ENCODE measurements at regions not wholly inside any gene's neighbourhood (a gene's known extent, or its start where the extent isn't known, plus 50 kb on each side); places are given as distances from the start of the nearest gene placed in this dataset.
"Not testable (repeated sequence)": the region's sequence is repeated elsewhere in the genome, so short reads cannot be mapped to it uniquely, and the experiment has no call there.

GRCh38 chr20:50325651-50326050 lies 135.0 kb downstream of the CEBPB start:
- DNase-seq: no peak
- peaks cover 2 to 13% of the 10 kb centered on the region in 2 donors for H3K27me3 Mint-ChIP-seq
- ATAC-seq (replicated peaks): no peak
- H3K27ac Mint-ChIP-seq: no peak overlapping the region
- no peaks in the 10 kb centered on the region for H3K4me1 Mint-ChIP-seq (ENCODE audit: low read depth in 2 of 2)
- peaks cover 0 to 3% of the 10 kb centered on the region in 2 donors for H3K9me3 Mint-ChIP-seq
- H3K36me3 Mint-ChIP-seq (ENCODE audit: insufficient read depth): no peaks in the 10 kb centered on the region
- no peak overlapping the region for H3K4me3 Mint-ChIP-seq

- DNase-seq (no peak), ATAC-seq (replicated peaks) (no peak)
- no peaks in the 10 kb centered on the region for H3K36me3 Mint-ChIP-seq (ENCODE audit: insufficient read depth)
- H3K4me3 Mint-ChIP-seq: no peak overlapping the region
- H3K4me1 Mint-ChIP-seq (ENCODE audit: low read depth in 2 of 2): no peaks in the 10 kb centered on the region
- H3K9me3 Mint-ChIP-seq: peaks cover 0 to 3% of the 10 kb centered on the region in 2 donors
- H3K27me3 Mint-ChIP-seq: peaks cover 0 to 23% of the 10 kb centered on the region in 2 donors
- no peak overlapping the region for H3K27ac Mint-ChIP-seq
Measured at GRCh38 chr20:50327666-50328065, 137.0 kb downstream of the CEBPB start.

DNA sequence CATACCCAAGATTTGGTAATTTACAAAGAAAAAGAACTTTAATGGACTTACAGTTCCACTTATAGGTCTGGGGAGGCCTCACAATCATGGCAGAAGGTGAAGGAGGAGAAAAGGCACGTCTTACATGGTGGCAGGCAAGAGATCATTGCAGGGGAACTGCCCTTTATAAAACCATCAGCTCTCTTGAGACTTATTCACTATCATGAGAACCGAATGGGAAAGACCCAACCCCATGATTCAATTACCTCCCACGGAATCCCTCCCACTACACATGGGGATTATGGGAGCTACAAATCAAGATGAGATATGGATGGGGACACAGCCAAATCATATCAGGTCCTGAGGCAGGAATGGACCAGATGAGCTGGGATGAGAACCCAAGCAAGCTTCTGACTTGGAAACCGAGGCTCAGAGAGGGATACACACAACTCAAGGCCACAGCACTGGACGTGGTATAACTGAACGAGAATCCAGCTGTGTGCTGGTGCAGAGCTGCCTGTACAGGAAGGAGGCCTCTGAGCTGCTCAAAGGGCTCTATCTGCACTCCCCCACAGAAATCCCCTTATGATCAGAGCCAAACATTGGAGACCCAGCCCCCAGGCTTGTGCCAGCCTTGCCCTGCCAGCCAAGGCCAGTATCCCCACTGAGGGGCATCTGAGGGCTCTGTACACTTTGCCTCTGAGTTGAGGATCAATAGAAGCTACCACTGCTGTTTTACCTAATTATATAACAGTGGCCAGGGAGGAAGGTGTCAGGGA lies 137.8 kb downstream of the CEBPB start:
- no peak overlapping the region for H3K4me3 Mint-ChIP-seq
- ATAC-seq (replicated peaks) (no peak), DNase-seq (no peak)
- no peak overlapping the region for H3K27ac Mint-ChIP-seq
- peaks cover 0 to 29% of the 10 kb centered on the region in 2 donors for H3K27me3 Mint-ChIP-seq
- H3K9me3 Mint-ChIP-seq: peaks cover 0 to 3% of the 10 kb centered on the region in 2 donors
- H3K36me3 Mint-ChIP-seq (ENCODE audit: insufficient read depth): no peaks in the 10 kb centered on the region
- H3K4me1 Mint-ChIP-seq (ENCODE audit: low read depth in 2 of 2): no peaks in the 10 kb centered on the region

- Mint-ChIP-seq H3K9me3 (peaks cover 0 to 3% of the 10 kb centered on the region in 2 donors), H3K4me3 (no peak overlapping the region), H3K27me3 (peaks cover 0 to 29% of the 10 kb centered on the region in 2 donors), H3K4me1 (ENCODE audit: low read depth in 2 of 2) (no peaks in the 10 kb centered on the region), H3K36me3 (ENCODE audit: insufficient read depth) (no peaks in the 10 kb centered on the region), H3K27ac (no peak overlapping the region)
- no peak for ATAC-seq (replicated peaks)
- no peak for DNase-seq
Measured at GRCh38 chr20:50328996-50329898, 138.6 kb downstream of the CEBPB start.

DNA sequence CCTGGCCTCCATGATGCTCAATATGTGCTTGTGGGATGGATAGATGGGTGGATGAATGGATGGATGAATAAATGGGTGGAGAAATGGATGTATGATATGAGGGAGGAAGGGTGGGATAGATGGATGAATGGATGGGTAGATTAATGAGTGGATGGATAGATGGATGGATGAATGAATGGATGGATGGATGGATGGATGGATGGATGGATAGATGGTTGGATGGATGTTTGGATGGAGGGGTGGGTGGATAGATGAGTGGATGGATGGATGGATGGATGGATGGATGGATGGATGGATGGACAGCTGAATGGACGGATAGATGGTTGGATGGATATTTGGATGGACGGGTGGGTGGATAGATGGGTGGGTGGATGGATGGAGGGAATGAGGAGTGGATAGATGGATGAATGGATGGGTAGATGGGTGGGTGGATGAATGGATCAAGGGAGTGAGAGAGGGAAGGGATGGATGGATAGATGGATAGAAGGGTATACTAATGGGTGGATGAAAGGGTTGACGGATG lies 139.4 kb downstream of the CEBPB start:
- H3K36me3 Mint-ChIP-seq (ENCODE audit: insufficient read depth): no peaks in the 10 kb centered on the region
- no peak for DNase-seq
- ATAC-seq (replicated peaks): no peak
- no peak overlapping the region for H3K27ac Mint-ChIP-seq
- H3K9me3 Mint-ChIP-seq: peaks cover 0 to 3% of the 10 kb centered on the region in 2 donors
- H3K4me3 Mint-ChIP-seq: no peak overlapping the region
- H3K27me3 Mint-ChIP-seq: peaks cover 0 to 29% of the 10 kb centered on the region in 2 donors
- peaks cover 0 to 1% of the 10 kb centered on the region in 2 donors for H3K4me1 Mint-ChIP-seq (ENCODE audit: low read depth in 2 of 2)

DNA sequence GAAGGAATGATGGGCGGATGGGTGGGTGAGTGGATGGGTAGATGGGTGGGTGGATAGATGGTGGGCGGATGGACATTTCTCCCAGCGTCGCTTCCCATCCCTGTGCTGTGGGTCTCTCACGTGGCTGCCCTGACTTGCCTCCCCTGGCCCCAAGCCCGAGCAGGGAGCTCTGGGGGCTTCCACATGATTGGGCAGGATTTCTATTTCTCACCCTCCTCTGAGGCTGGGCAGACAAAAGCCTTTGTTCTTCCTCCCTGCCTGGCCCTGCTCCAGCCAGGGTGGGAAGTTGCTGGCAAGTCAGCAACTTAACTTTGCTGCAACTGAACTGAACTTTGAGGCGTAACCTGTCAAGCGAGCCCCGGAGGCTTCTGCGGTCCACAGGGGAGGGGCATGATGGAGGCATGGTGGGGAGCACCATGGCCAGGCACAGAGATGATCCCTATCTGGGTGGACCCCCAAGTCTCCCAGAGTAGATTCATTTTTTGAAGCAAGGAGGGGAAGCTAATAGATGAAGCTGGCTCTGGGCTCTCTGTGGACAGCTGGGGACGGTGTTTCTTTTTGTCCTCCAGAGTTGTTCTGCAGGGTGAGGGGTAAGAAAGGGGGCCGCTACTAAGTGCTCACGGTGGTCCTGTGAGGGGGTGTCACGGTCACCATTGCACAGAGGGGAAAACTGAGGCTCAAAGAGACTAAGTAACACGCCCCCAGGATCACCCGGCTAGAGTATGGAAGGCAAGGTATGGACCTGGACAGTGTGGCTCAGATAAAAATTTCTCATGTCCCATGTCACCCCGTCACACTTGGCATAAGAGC lies 140.1 kb downstream of the CEBPB start:
- DNase-seq (no peak), ATAC-seq (replicated peaks) (no peak)
- peaks cover 0 to 3% of the 10 kb centered on the region in 2 donors for H3K4me1 Mint-ChIP-seq (ENCODE audit: low read depth in 2 of 2)
- no peak overlapping the region for H3K4me3 Mint-ChIP-seq
- H3K27me3 Mint-ChIP-seq: peaks cover 0 to 29% of the 10 kb centered on the region in 2 donors
- H3K27ac Mint-ChIP-seq: no peak overlapping the region
- H3K9me3 Mint-ChIP-seq: peaks cover 0 to 3% of the 10 kb centered on the region in 2 donors
- no peaks in the 10 kb centered on the region for H3K36me3 Mint-ChIP-seq (ENCODE audit: insufficient read depth)

- Mint-ChIP-seq H3K36me3 (ENCODE audit: insufficient read depth) (no peaks in the 10 kb centered on the region), H3K9me3 (peaks cover 0 to 3% of the 10 kb centered on the region in 2 donors), H3K27me3 (peaks cover 0 to 29% of the 10 kb centered on the region in 2 donors), H3K4me3 (no peak overlapping the region), H3K27ac (no peak overlapping the region), H3K4me1 (ENCODE audit: low read depth in 2 of 2) (peaks cover 0 to 3% of the 10 kb centered on the region in 2 donors)
- ATAC-seq (replicated peaks) (no peak), DNase-seq (no peak)
Measured at GRCh38 chr20:50331469-50332363, 141.1 kb downstream of the CEBPB start.

GRCh38 chr20:50332491-50332980 lies 141.9 kb downstream of the CEBPB start:
- Mint-ChIP-seq H3K9me3 (peaks cover 0 to 3% of the 10 kb centered on the region in 2 donors), H3K4me1 (ENCODE audit: low read depth in 2 of 2) (peaks cover 0 to 3% of the 10 kb centered on the region in 2 donors), H3K4me3 (no peak overlapping the region), H3K36me3 (ENCODE audit: insufficient read depth) (no peaks in the 10 kb centered on the region), H3K27ac (no peak overlapping the region), H3K27me3 (peaks cover 0 to 29% of the 10 kb centered on the region in 2 donors)
- DNase-seq (no peak), ATAC-seq (replicated peaks) (no peak)

DNA sequence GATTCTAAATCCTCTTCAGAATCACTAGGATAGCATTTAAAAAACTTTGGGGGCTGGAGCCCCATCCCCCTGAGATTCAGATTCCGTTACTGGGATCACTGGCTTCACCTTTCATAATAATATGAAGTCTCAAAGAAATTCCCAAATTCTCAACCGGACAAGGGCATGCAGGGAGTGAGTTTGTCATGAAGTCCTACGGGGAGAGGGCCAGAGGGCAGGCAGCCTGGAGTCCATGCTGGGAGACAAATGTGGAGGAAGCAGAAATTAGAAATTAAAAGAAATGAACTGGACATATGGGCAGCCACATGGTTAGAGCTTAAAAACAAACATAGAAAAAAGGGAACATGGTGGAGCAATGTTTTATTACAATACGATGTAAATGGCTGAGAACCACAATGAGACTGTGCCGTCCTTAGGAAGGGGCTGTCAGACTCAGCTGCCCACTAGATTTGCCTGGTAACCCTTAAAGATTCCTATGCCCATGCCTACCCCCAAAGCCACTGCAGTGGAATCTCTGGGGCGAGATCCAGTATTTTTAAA lies 142.6 kb downstream of the CEBPB start:
- Mint-ChIP-seq H3K4me1 (ENCODE audit: low read depth in 2 of 2) (peaks cover 3 to 5% of the 10 kb centered on the region in 2 donors), H3K27ac (no peak overlapping the region), H3K27me3 (peaks cover 0 to 29% of the 10 kb centered on the region in 2 donors), H3K36me3 (ENCODE audit: insufficient read depth) (no peaks in the 10 kb centered on the region), H3K9me3 (no peaks in the 10 kb centered on the region), H3K4me3 (no peak overlapping the region)
- DNase-seq (no peak), ATAC-seq (replicated peaks) (no peak)

DNA sequence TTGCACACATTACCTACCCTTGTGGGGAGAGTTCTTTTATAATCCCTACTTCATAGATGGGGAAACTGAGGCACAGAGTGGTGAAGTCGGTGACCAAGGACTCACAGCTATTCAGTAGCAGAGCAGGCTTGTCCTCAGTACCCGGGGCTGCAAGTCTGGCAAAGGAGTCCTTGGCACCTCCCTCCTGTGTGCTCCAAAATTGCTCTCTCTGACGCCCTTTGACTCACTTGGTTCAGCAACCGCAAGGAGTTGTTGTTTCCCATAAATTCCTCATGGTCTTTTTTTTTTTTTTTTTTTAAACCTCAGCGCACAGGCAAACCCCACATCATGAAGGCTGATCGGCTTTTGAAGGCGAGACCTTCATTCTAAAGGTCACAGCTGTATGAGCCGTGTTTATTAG lies 143.2 kb downstream of the CEBPB start:
- ATAC-seq (replicated peaks) (no peak), DNase-seq (no peak)
- H3K4me3 Mint-ChIP-seq: no peak overlapping the region
- H3K36me3 Mint-ChIP-seq (ENCODE audit: insufficient read depth): no peaks in the 10 kb centered on the region
- H3K27me3 Mint-ChIP-seq: peaks cover 0 to 29% of the 10 kb centered on the region in 2 donors
- no peaks in the 10 kb centered on the region for H3K9me3 Mint-ChIP-seq
- H3K4me1 Mint-ChIP-seq (ENCODE audit: low read depth in 2 of 2): peaks cover 9 to 11% of the 10 kb centered on the region in 2 donors
- no peak overlapping the region for H3K27ac Mint-ChIP-seq

DNA sequence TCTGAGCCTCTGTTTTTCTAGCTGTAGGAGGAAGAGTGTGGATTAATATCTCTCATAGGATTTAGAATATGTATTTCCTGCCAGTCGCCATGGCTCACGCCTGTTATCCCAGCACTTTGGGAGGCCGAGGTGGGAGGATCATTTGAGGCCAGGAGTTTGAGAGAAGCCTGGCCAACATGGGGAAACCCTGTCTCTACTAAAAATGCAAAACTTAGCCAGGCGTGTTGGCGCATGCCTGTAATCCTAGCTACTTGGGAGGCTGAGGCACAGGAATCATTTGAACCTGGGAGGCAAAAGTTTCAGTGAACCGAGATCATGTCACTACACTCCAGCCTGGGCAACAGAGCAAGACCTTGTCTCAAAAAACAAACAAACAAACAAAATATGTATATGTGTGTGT lies 143.9 kb downstream of the CEBPB start:
- Mint-ChIP-seq H3K27me3 (peaks cover 0 to 29% of the 10 kb centered on the region in 2 donors), H3K4me1 (ENCODE audit: low read depth in 2 of 2) (peaks cover 16 to 18% of the 10 kb centered on the region in 2 donors)
- DNase-seq; H3K4me3 Mint-ChIP-seq; ATAC-seq (replicated peaks); H3K27ac Mint-ChIP-seq; H3K36me3 Mint-ChIP-seq (ENCODE audit: insufficient read depth); H3K9me3 Mint-ChIP-seq: not testable (repeated sequence)

GRCh38 chr20:50335105-50335504 lies 144.5 kb downstream of the CEBPB start:
- no peaks in the 10 kb centered on the region for H3K36me3 Mint-ChIP-seq (ENCODE audit: insufficient read depth)
- peaks cover 22% of the 10 kb centered on the region in 2 donors for H3K4me1 Mint-ChIP-seq (ENCODE audit: low read depth in 2 of 2)
- H3K27me3 Mint-ChIP-seq: peaks cover 0 to 29% of the 10 kb centered on the region in 2 donors
- ATAC-seq (replicated peaks) (no peak), DNase-seq (no peak)
- H3K27ac Mint-ChIP-seq: no peak overlapping the region
- H3K4me3 Mint-ChIP-seq: no peak overlapping the region
- H3K9me3 Mint-ChIP-seq: no peaks in the 10 kb centered on the region

Data from effector memory CD8-positive, alpha-beta T cell (primary cell).